Neural progenitor cell (in vitro differentiated cells): ENCODE measurements at regions not wholly inside any gene's neighbourhood (a gene's known extent, or its start where the extent isn't known, plus 50 kb on each side); places are given as distances from the start of the nearest gene placed in this dataset.

Source experiments
- EZH2 ChIP-seq: fragments of 200-600 bp; sonication (generic); IDR thresholded peaks from 2 replicates; pipeline ENCODE4 v1.6.1; 2017; ENCODE audit warnings: antibody characterized with exemption, mild to moderate bottlenecking, moderate library complexity
- EZH2phosphoT487 ChIP-seq: fragments of 200-600 bp; sonication (generic); IDR thresholded peaks from 2 replicates; pipeline ENCODE4 v1.6.1; 2017; ENCODE audit warnings: antibody characterized with exemption
- TF ChIP-seq, protein P1 (sequence below): fragments of 200-600 bp; sonication (generic); IDR thresholded peaks from 2 replicates; pipeline ENCODE4 v1.5.1; 2017; ENCODE audit warnings: antibody characterized with exemption, mild to moderate bottlenecking

DNA sequence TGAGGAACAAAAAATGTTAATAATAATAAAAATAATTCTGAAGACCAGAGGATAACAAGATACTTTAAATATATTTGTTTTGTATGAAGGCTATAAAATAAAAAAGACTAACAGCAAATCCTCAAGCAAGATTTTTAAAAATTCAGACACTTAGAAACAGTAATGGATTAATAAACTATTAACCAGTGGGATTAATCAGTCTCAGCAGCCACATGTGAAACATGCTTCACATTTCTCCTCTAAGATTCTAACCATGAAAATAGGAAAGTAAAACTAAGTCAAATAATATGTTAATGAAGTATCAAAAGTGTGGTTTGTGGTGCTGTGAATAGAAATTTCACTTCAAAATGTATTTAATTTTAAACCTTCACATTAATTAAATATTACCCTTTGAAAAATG is 57.4 kb downstream of the KCNRG start:
- TF ChIP-seq, protein P1, sequence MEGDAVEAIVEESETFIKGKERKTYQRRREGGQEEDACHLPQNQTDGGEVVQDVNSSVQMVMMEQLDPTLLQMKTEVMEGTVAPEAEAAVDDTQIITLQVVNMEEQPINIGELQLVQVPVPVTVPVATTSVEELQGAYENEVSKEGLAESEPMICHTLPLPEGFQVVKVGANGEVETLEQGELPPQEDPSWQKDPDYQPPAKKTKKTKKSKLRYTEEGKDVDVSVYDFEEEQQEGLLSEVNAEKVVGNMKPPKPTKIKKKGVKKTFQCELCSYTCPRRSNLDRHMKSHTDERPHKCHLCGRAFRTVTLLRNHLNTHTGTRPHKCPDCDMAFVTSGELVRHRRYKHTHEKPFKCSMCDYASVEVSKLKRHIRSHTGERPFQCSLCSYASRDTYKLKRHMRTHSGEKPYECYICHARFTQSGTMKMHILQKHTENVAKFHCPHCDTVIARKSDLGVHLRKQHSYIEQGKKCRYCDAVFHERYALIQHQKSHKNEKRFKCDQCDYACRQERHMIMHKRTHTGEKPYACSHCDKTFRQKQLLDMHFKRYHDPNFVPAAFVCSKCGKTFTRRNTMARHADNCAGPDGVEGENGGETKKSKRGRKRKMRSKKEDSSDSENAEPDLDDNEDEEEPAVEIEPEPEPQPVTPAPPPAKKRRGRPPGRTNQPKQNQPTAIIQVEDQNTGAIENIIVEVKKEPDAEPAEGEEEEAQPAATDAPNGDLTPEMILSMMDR: no peak
- TF ChIP-seq EZH2: no peak
- no peak for TF ChIP-seq EZH2phosphoT487
